Psoas muscle (tissue), 7 donors: ENCODE measurements at regions not wholly inside any gene's neighbourhood (a gene's known extent, or its start where the extent isn't known, plus 50 kb on each side); places are given as distances from the start of the nearest gene placed in this dataset.
A peak's percentile ranks its signal among the peaks of the same experiment; 100 is the strongest.

Experiments used
- ATAC-seq, 4 donors: fragments of 200-7000 bp; cut with Tn5 transposase; one replicate each; pipeline ENCODE4 v1.9.1; 2020; ENCODE audit warnings: moderate library complexity in 3 of 4, mild to moderate bottlenecking in 2 of 4
- DNase-seq, 2 donors: peaks; one replicate each; pipeline ENCODE4 v3.0.0-alpha.2; 2020
- H3K27ac ChIP-seq: fragments of 200-600 bp; one replicate; pipeline ENCODE4 v1.8.0; 2022
- H3K27me3 ChIP-seq, 3 donors: fragments of 200-600 bp in 1 of 3; one replicate each; pipeline versions ENCODE4 v1.6.1 to v1.8.0; 2013 to 2022; ENCODE audit warnings: low read length in 2 of 3, mild to moderate bottlenecking in 2 of 3, moderate library complexity in 1 of 3; ENCODE audit not compliant: insufficient read depth in 3 of 3
- H3K36me3 ChIP-seq, 2 donors: fragments of 200-600 bp in 1 of 2; one replicate each; pipeline versions ENCODE4 v1.6.1 to v1.8.0; 2013 to 2022; ENCODE audit warnings: low read depth in 1 of 2, mild to moderate bottlenecking in 1 of 2, moderate library complexity in 1 of 2; ENCODE audit not compliant: insufficient read depth in 1 of 2
- H3K4me1 ChIP-seq: fragments of 200-600 bp; one replicate; pipeline ENCODE4 v1.8.0; 2022
- H3K4me3 ChIP-seq: fragments of 200-600 bp; one replicate; pipeline ENCODE4 v1.8.0; 2022; ENCODE audit warnings: mild to moderate bottlenecking
- H3K9me3 ChIP-seq: fragments of 200-600 bp; one replicate; pipeline ENCODE4 v1.8.0; 2022
- CTCF ChIP-seq: fragments of 200-600 bp; IDR thresholded peaks from one replicate; pipeline ENCODE4 v1.8.0; 2022; ENCODE audit warnings: antibody characterized with exemption
- WGBS, 3 donors: extraction: QIAGEN DNeasy Blood & Tissue Kit; methylation state at CpG; one replicate each; pipeline versions ENCODE4 v1.1.6 to v1.1.7; 2013; 5-methylcytosine and 5-hydroxymethylcytosine counted together
- intact Hi-C, 2 donors: fragments of 100-400 bp; cut with DNase I; formaldehyde crosslinking; loops; one replicate each; pipeline versions ENCODE4 v1.11.0 to v1.14.2; 2022
- donor health status: healthy with polysubstance abuse.
- donor health status: DM: no; HTN: no; CAD: no; lungs with moderate emphysema.
- donor health status: Bipolar disorder and iron deficiency.
- donor health status: healthy.
- donor health status: DM: yes; HTN: yes; CAD: no.
- donor health status: DM: no; HTN: no; CAD: no.
- donor health status: DM: yes; HTN: yes; CAD: no.

GRCh38 chr1:175823406-175823805, 80.0 kb upstream of the TNR start:
- H3K27me3 ChIP-seq = no peaks in the 10 kb centered on the region
- no peaks in the 10 kb centered on the region for H3K9me3 ChIP-seq
- no peaks in the 10 kb centered on the region for H3K36me3 ChIP-seq
- intact Hi-C loops = no loop called here
- no peak for TF ChIP-seq CTCF
- H3K4me3 ChIP-seq = no peak overlapping the region
- no peaks in the 10 kb centered on the region for H3K4me1 ChIP-seq
- no peak for ATAC-seq
- H3K27ac ChIP-seq = no peak overlapping the region
- DNase-seq = no peak

DNA sequence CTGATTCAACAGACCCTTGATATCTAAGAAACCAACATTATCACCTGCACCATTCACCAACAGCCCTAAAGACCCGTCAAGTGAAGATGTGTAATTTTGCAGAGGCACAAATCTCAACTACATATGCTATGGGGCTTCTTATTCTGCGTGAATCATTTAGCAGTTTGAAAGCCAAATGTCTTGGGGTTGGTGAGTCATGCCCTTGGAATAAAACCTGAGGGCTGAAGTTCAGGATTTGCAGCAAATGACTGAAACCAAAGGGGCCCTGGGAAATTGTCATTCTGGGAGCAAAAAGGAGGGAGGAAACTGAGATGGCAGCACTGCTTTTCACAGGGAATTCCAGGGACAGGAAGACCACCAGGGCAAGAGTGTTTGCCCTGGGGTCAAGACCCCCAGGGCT, 79.2 kb upstream of the TNR start:
- intact Hi-C loops = no loop called here
- H3K36me3 ChIP-seq = no peaks in the 10 kb centered on the region
- no peak for TF ChIP-seq CTCF
- H3K4me1 ChIP-seq = no peaks in the 10 kb centered on the region
- DNase-seq (no peak), ATAC-seq (no peak)
- no peaks in the 10 kb centered on the region for H3K27me3 ChIP-seq
- H3K4me3 ChIP-seq = no peak overlapping the region
- WGBS, 3 donors = 78 to 90% (median 89%) methylated on average over 2 of the region's 2 CpGs
- H3K27ac ChIP-seq = no peak overlapping the region
- H3K9me3 ChIP-seq = no peaks in the 10 kb centered on the region

GRCh38 chr1:175820456-175821025, 77.1 kb upstream of the TNR start:
- Histone ChIP-seq H3K9me3 (no peaks in the 10 kb centered on the region), H3K4me3 (no peak overlapping the region), H3K27ac (no peak overlapping the region), H3K27me3 (no peaks in the 10 kb centered on the region), H3K4me1 (no peaks in the 10 kb centered on the region), H3K36me3 (no peaks in the 10 kb centered on the region)
- ATAC-seq (no peak), DNase-seq (no peak)
- TF ChIP-seq CTCF = no peak
- 95 to 100% (median 95%) methylated on average over 6 of the region's 6 CpGs for WGBS, 3 donors
- intact Hi-C loops = no loop called here

DNA sequence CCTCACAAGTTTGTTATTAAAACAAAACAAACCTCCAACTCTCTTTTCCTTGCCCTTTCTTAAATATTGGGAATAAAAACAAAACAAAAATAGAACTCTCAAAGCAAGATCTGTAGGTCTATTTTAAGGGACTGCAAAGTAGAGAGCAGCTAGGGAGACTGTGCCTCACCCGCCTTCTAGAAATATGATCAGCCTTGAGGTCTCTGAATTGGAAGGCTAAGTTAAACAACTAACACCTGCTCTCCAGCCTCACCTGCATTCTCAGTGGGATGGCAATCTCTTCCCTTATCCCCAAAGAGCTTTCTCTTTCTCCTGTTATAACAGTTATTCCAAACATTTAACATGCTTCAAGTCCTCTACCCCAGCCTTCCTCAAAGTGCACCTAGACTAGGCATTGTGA, 75.5 kb upstream of the TNR start:
- ATAC-seq = peak in 3 of 4 donors; percentile 52 to 76 (median 56)
- 17 to 30% (median 21%) methylated on average over 1 of the region's 1 CpG for WGBS, 3 donors
- Histone ChIP-seq H3K9me3 (no peaks in the 10 kb centered on the region), H3K27ac (peak overlapping the region; percentile 54), H3K36me3 (no peaks in the 10 kb centered on the region), H3K4me1 (no peaks in the 10 kb centered on the region), H3K4me3 (no peak overlapping the region), H3K27me3 (no peaks in the 10 kb centered on the region)
- TF ChIP-seq CTCF = no peak
- intact Hi-C loops = no loop called here
- DNase-seq = no peak

DNA sequence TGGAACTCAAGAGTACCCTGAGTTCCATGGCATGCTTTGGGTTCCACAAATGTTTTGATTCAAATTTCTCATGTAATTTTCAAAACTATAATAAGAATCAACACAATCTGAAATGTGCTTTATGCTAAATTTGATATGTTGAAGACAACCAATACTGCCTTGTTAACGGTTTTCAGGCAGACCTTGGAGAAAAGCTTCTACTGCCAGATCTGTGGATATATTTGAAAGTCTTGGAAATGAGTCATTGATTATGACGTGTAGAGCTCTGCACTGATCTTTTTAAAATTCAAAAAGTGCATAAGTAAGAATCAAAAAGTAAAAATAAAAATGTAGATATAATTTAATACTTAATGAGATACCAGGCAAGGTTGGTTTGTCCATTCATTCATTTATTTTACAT, 74.0 kb upstream of the TNR start:
- WGBS, 3 donors = 39 to 70% (median 52%) methylated on average over 2 of the region's 2 CpGs
- Histone ChIP-seq H3K9me3 (no peaks in the 10 kb centered on the region), H3K4me3 (no peak overlapping the region), H3K36me3 (no peaks in the 10 kb centered on the region), H3K27me3 (no peaks in the 10 kb centered on the region), H3K27ac (no peak overlapping the region), H3K4me1 (no peaks in the 10 kb centered on the region)
- DNase-seq = no peak
- no peak for ATAC-seq
- intact Hi-C loops = no loop called here
- TF ChIP-seq CTCF = no peak
